HepG2 (cell line): ENCODE measurements at regions not wholly inside any gene's neighbourhood (a gene's known extent, or its start where the extent isn't known, plus 50 kb on each side); places are given as distances from the start of the nearest gene placed in this dataset.

Experiments
- ATAC-seq: fragments of 200-7000 bp; cut with Tn5 transposase; 3 replicates; pipeline ENCODE4 v1.9.1; 2020; ENCODE audit warnings: mild to moderate bottlenecking, moderate library complexity
- BruUV-seq: library from RNA; stranded (reverse); fragments of 400-500 nt; replicated peaks from 2 replicates; lab custom pipeline; 2021; lab: Mats Ljungman, UMichigan
- CTCF ChIA-PET: fragments of 300-600 bp; formaldehyde crosslinking; extraction: SDS; loops from one replicate; lab custom pipeline; 2021; ENCODE audit warnings: low total read pairs, inconsistent platforms, low intra/inter-chr PET ratio; lab: Yijun Ruan, JAX
- POLR2A ChIA-PET: fragments of 350-600 bp; sonication (Branson Sonifier 250); formaldehyde crosslinking; loops from one replicate; lab custom pipeline; 2020; ENCODE audit warnings: antibody characterized with exemption, inconsistent platforms; lab: Yijun Ruan, JAX
- DNase-seq: peaks from one replicate; pipeline ENCODE4 v3.0.0-alpha.2; 2015; ENCODE audit warnings: low spot score
- FAIRE-seq: peaks from 3 replicates; lab custom pipeline; 2011; peaks lifted over from hg19 to GRCh38; lab: Jason Lieb, UNC
- H2AFZ ChIP-seq: one replicate; pipeline ENCODE4 v1.6.1; 2011; ENCODE audit warnings: low read length, inconsistent platforms
- H3K27ac ChIP-seq: fragments of 300-600 bp; 3 replicates; pipeline ENCODE4 v1.8.0; 2011; ENCODE audit warnings: mixed run types, mild to moderate bottlenecking, mixed read lengths, low read length, inconsistent platforms; ENCODE audit not compliant: insufficient read depth; ENCODE audit errors: extremely low read length
- H3K27me3 ChIP-seq, 2 experiments: fragments of 200-600 bp in 1 of 2; 2 replicates in 1 of 2; 3 replicates in 1 of 2; pipeline versions ENCODE4 v1.6.0 to v1.8.0; 2011; ENCODE audit warnings: low read length in 2 of 2, mild to moderate bottlenecking in 2 of 2, moderate library complexity in 2 of 2, inconsistent platforms in 1 of 2; ENCODE audit not compliant: insufficient read depth in 2 of 2, control insufficient read depth in 1 of 2
- H3K36me3 ChIP-seq, 2 experiments: fragments of 200-600 bp in 1 of 2; replicated peaks in 1 of 2; 2 replicates in 1 of 2; 3 replicates in 1 of 2; pipeline versions ENCODE4 v1.5.1 to v1.8.0; 2011; ENCODE audit warnings: low read length in 2 of 2, inconsistent platforms in 1 of 2; ENCODE audit not compliant: insufficient read depth in 2 of 2, control insufficient read depth in 1 of 2
- H3K4me1 ChIP-seq: 2 replicates; pipeline ENCODE4 v1.5.1; 2012; ENCODE audit warnings: low read length, inconsistent platforms; ENCODE audit not compliant: insufficient read depth
- H3K4me2 ChIP-seq: 2 replicates; pipeline ENCODE4 v1.6.0; 2011; ENCODE audit warnings: low read depth, low read length, inconsistent platforms
- H3K4me3 ChIP-seq, 3 experiments: fragments of 200-600 bp in 1 of 3; sonication (generic), shearing (Covaris generic) in 1 of 3; replicated peaks in 1 of 3; 2 replicates each; pipeline ENCODE4 v1.5.1; 2011 to 2016; ENCODE audit warnings: low read length in 3 of 3, inconsistent platforms in 2 of 3, low read depth in 2 of 3, mild to moderate bottlenecking in 2 of 3, control low read depth in 1 of 3, mixed read lengths in 1 of 3; ENCODE audit not compliant: insufficient read depth in 1 of 3
- H3K79me2 ChIP-seq: one replicate; pipeline ENCODE4 v1.6.1; 2011; ENCODE audit warnings: low read length, inconsistent platforms; ENCODE audit not compliant: insufficient read depth
- H3K9ac ChIP-seq: 2 replicates; pipeline ENCODE4 v1.6.0; 2011; ENCODE audit warnings: mild to moderate bottlenecking, low read depth, low read length, inconsistent platforms; ENCODE audit not compliant: insufficient read depth
- H3K9me3 ChIP-seq: 2 replicates; pipeline ENCODE4 v1.5.1; 2012; ENCODE audit warnings: mild to moderate bottlenecking, low read length
- H4K20me1 ChIP-seq: 2 replicates; pipeline ENCODE4 v1.6.0; 2011; ENCODE audit warnings: inconsistent platforms, mild to moderate bottlenecking, low read length, moderate library complexity; ENCODE audit not compliant: insufficient read depth
- FOXA3 ChIP-seq: IDR thresholded peaks from 2 replicates; pipeline ENCODE4 v1.6.1; 2016; ENCODE audit warnings: missing genetic modification reagents, missing compliant biosample characterization
- HNRNPLL ChIP-seq: fragments of 200-400 bp; formaldehyde crosslinking; IDR thresholded peaks from 2 replicates; pipeline ENCODE4 v1.6.1; 2017; ENCODE audit warnings: mild to moderate bottlenecking, low read depth, low read length; ENCODE audit not compliant: poor library complexity, severe bottlenecking
- KAT7 ChIP-seq: IDR thresholded peaks from 2 replicates; pipeline ENCODE4 v1.6.1; 2018; ENCODE audit warnings: borderline replicate concordance, missing compliant biosample characterization
- KDM2A ChIP-seq: sonication (generic); formaldehyde crosslinking; IDR thresholded peaks from 2 replicates; pipeline ENCODE4 v1.4.0; 2020; ENCODE audit warnings: low read depth, missing genetic modification reagents, borderline replicate concordance
- NR3C1 ChIP-seq: sonication (generic); formaldehyde crosslinking; IDR thresholded peaks from 2 replicates; pipeline ENCODE4 v1.4.0; 2020; ENCODE audit warnings: missing genetic modification reagents
- ZBTB8A ChIP-seq: sonication (generic); formaldehyde crosslinking; IDR thresholded peaks from 2 replicates; pipeline ENCODE4 v1.4.0; 2020; ENCODE audit warnings: mild to moderate bottlenecking, low read depth, missing genetic modification reagents, borderline replicate concordance
- ZFP82 ChIP-seq: sonication (generic); formaldehyde crosslinking; IDR thresholded peaks from 2 replicates; pipeline ENCODE4 v1.5.1; 2020; ENCODE audit warnings: mild to moderate bottlenecking, missing genetic modification reagents, borderline replicate concordance
- ZFY ChIP-seq: sonication (generic); formaldehyde crosslinking; IDR thresholded peaks from 2 replicates; pipeline ENCODE4 v1.4.0; 2020; ENCODE audit warnings: missing genetic modification reagents
- ZNF180 ChIP-seq: sonication (generic); formaldehyde crosslinking; IDR thresholded peaks from 2 replicates; pipeline ENCODE4 v1.4.0; 2020; ENCODE audit warnings: low read depth, missing genetic modification reagents, borderline replicate concordance
- ZNF367 ChIP-seq: sonication (generic); formaldehyde crosslinking; IDR thresholded peaks from 2 replicates; pipeline ENCODE4 v1.4.0; 2020; ENCODE audit warnings: missing genetic modification reagents, borderline replicate concordance
- ZNF614 ChIP-seq: IDR thresholded peaks from 2 replicates; pipeline ENCODE4 v1.6.1; 2018; ENCODE audit warnings: missing biosample characterization, missing genetic modification reagents, inconsistent platforms, borderline replicate concordance
- ZNF616 ChIP-seq: sonication (generic); formaldehyde crosslinking; IDR thresholded peaks from 2 replicates; pipeline ENCODE4 v1.5.0; 2020; ENCODE audit warnings: low read depth, mild to moderate bottlenecking, missing genetic modification reagents
- ZNF883 ChIP-seq: sonication (generic); formaldehyde crosslinking; IDR thresholded peaks from 2 replicates; pipeline ENCODE4 v1.5.1; 2020; ENCODE audit warnings: mild to moderate bottlenecking, missing genetic modification reagents; ENCODE audit errors: not compliant biosample characterization
- ZSCAN29 ChIP-seq: sonication (generic); formaldehyde crosslinking; conservative IDR thresholded peaks from 2 replicates; pipeline ENCODE4 v1.4.0; 2020; ENCODE audit warnings: mild to moderate bottlenecking, missing genetic modification reagents
- ZSCAN9 ChIP-seq: IDR thresholded peaks from 2 replicates; pipeline ENCODE4 v1.6.1; 2016; ENCODE audit warnings: borderline replicate concordance
- WGBS: methylation state at CpG from one replicate; pipeline ENCODE4 v1.1.6; 2017; ENCODE audit warnings: low lambda C conversion rate; 5-methylcytosine and 5-hydroxymethylcytosine counted together
- in situ Hi-C: cut with HindIII; loops from 2 replicates; pipeline ENCODE4 v1.10.0; 2017; ENCODE audit warnings: low pct_unique_long_range_greater_than_20kb; ENCODE audit not compliant: extremely low pct_ligation_motif_present
- intact Hi-C: fragments of 100-400 bp; cut with micrococcal nuclease; formaldehyde crosslinking; loops from one replicate; pipeline ENCODE4 v1.10.0; 2022; ENCODE audit not compliant: unreplicated experiment
- TF ChIP-seq, protein P1 (sequence below): sonication (generic); formaldehyde crosslinking; IDR thresholded peaks from 2 replicates; pipeline ENCODE4 v1.4.0; 2020; ENCODE audit warnings: missing genetic modification reagents
- TF ChIP-seq, protein P2 (sequence below): sonication (generic); formaldehyde crosslinking; IDR thresholded peaks from 2 replicates; pipeline ENCODE4 v1.4.0; 2020; ENCODE audit warnings: missing genetic modification reagents, mild to moderate bottlenecking, borderline replicate concordance
- TF ChIP-seq, protein P3 (sequence below): IDR thresholded peaks from 2 replicates; pipeline ENCODE4 v1.6.1; 2016; ENCODE audit warnings: low read depth, borderline replicate concordance
- TF ChIP-seq, protein P4 (sequence below): fragments of 450-650 bp; IDR thresholded peaks from 2 replicates; pipeline ENCODE4 v1.6.1; 2017
- TF ChIP-seq, protein P5 (sequence below): sonication (generic); formaldehyde crosslinking; IDR thresholded peaks from 2 replicates; pipeline ENCODE4 v1.4.0; 2020; ENCODE audit warnings: low read depth, mild to moderate bottlenecking, missing genetic modification reagents

DNA sequence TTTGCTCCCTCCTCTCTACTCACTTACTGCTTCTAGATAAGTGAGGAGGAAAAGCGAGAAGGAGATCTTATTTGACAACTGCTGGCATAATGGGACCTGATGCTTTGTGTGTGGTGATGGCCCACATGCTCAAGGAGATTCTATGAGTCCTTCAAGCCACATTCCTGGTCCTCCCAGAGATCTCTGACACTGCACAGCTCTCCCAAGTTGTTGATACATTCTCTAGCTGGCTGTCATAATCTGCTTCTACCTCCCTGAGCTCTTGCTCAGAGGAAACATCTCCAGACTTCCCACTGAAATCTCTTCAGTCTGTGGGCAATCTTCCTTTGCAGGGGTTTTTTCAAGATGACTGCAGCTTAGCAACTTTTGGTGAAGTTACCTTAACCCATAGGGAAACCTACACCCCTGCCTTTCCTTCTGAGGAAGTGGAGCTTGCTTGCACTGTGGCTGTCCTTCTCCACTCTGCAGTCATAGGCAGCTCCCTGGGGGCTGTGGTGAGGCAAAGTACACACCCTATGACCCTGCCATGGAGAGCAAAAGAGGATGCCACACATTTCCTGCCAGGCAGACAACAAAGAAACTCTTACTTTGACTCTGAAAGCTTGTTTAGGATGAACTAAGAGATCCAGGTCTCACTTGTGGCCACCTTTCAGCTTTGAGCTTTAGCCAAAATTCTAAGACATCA is 163.8 kb downstream of the TMEM38B start:
- no peaks in the 10 kb centered on the region; the same call in 1 of the 2 replicates for H4K20me1 ChIP-seq
- H3K4me1 ChIP-seq = no peaks in the 10 kb centered on the region
- no peaks in the 10 kb centered on the region for H3K36me3 ChIP-seq
- in situ Hi-C loops (no loop called here), intact Hi-C loops (no loop called here)
- no TSS peak for BruUV-seq
- TF ChIP-seq ZNF616 (CRISPR knock-in tag) (no peak), FOXA3 (CRISPR knock-in tag) (no peak), KAT7 (no peak), ZSCAN9 (no peak), ZSCAN29 (CRISPR knock-in tag) (no peak), ZFP82 (CRISPR knock-in tag) (no peak), ZNF614 (CRISPR knock-in tag) (no peak), ZFY (CRISPR knock-in tag) (no peak), ZNF883 (no peak), ZBTB8A (CRISPR knock-in tag) (no peak), ZNF180 (CRISPR knock-in tag) (no peak), KDM2A (no peak), NR3C1 (CRISPR knock-in tag) (no peak), ZNF367 (CRISPR knock-in tag) (no peak), HNRNPLL (no peak)
- TF ChIP-seq, protein P1, sequence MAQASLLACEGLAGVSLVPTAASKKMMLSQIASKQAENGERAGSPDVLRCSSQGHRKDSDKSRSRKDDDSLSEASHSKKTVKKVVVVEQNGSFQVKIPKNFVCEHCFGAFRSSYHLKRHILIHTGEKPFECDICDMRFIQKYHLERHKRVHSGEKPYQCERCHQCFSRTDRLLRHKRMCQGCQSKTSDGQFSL = no peak
- TF ChIP-seq, protein P2, sequence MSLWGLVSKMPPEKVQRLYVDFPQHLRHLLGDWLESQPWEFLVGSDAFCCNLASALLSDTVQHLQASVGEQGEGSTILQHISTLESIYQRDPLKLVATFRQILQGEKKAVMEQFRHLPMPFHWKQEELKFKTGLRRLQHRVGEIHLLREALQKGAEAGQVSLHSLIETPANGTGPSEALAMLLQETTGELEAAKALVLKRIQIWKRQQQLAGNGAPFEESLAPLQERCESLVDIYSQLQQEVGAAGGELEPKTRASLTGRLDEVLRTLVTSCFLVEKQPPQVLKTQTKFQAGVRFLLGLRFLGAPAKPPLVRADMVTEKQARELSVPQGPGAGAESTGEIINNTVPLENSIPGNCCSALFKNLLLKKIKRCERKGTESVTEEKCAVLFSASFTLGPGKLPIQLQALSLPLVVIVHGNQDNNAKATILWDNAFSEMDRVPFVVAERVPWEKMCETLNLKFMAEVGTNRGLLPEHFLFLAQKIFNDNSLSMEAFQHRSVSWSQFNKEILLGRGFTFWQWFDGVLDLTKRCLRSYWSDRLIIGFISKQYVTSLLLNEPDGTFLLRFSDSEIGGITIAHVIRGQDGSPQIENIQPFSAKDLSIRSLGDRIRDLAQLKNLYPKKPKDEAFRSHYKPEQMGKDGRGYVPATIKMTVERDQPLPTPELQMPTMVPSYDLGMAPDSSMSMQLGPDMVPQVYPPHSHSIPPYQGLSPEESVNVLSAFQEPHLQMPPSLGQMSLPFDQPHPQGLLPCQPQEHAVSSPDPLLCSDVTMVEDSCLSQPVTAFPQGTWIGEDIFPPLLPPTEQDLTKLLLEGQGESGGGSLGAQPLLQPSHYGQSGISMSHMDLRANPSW (CRISPR knock-in tag) = no peak
- TF ChIP-seq, protein P3, sequence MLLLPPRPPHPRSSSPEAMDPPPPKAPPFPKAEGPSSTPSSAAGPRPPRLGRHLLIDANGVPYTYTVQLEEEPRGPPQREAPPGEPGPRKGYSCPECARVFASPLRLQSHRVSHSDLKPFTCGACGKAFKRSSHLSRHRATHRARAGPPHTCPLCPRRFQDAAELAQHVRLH (CRISPR knock-in tag) = no peak
- TF ChIP-seq, protein P4, sequence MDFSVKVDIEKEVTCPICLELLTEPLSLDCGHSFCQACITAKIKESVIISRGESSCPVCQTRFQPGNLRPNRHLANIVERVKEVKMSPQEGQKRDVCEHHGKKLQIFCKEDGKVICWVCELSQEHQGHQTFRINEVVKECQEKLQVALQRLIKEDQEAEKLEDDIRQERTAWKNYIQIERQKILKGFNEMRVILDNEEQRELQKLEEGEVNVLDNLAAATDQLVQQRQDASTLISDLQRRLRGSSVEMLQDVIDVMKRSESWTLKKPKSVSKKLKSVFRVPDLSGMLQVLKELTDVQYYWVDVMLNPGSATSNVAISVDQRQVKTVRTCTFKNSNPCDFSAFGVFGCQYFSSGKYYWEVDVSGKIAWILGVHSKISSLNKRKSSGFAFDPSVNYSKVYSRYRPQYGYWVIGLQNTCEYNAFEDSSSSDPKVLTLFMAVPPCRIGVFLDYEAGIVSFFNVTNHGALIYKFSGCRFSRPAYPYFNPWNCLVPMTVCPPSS = no peak
- TF ChIP-seq, protein P5, sequence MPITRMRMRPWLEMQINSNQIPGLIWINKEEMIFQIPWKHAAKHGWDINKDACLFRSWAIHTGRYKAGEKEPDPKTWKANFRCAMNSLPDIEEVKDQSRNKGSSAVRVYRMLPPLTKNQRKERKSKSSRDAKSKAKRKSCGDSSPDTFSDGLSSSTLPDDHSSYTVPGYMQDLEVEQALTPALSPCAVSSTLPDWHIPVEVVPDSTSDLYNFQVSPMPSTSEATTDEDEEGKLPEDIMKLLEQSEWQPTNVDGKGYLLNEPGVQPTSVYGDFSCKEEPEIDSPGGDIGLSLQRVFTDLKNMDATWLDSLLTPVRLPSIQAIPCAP (CRISPR knock-in tag) = no peak
- no peak overlapping the region for H3K9ac ChIP-seq
- H3K79me2 ChIP-seq = no peaks in the 10 kb centered on the region
- DNase-seq = no peak
- no peak for ATAC-seq
- H2AFZ ChIP-seq = no peak overlapping the region
- H3K4me2 ChIP-seq = no peak overlapping the region
- ChIA-PET CTCF (no interaction called here), POLR2A (no interaction called here)
- no peaks in the 10 kb centered on the region; a peak in 1 of 5 replicates for H3K27me3 ChIP-seq
- WGBS = 0% methylated on average over 1 of the region's 1 CpG
- no peak for FAIRE-seq
- H3K27ac ChIP-seq = no peak overlapping the region
- no peak overlapping the region for H3K4me3 ChIP-seq
- H3K9me3 ChIP-seq = no peaks in the 10 kb centered on the region
